ENCODE measurements at regions not wholly inside any gene's neighbourhood (a gene's known extent, or its start where the extent isn't known, plus 50 kb on each side); places are given as distances from the start of the nearest gene placed in this dataset.

GRCh38 chr3:159378396-159379194 lies 576.7 kb downstream of the MFSD1 start:
- TF ChIP-seq CTCF (IDR thresholded peaks at IDR 0.05) (no peak), POLR2AphosphoS5 (IDR thresholded peaks at IDR 0.05) (no peak), POLR2A (IDR thresholded peaks at IDR 0.05) (no peak)
